HepG2 (cell line): ENCODE measurements at regions not wholly inside any gene's neighbourhood (a gene's known extent, or its start where the extent isn't known, plus 50 kb on each side); places are given as distances from the start of the nearest gene placed in this dataset.

Source experiments
- BHLHE40 ChIP-seq: IDR thresholded peaks from 2 replicates; pipeline ENCODE4 v1.6.1; 2011; ENCODE audit warnings: low read length, improper control_type of control experiment
- DR1 ChIP-seq: sonication (generic); formaldehyde crosslinking; IDR thresholded peaks from 2 replicates; pipeline ENCODE4 v1.8.0; 2021; ENCODE audit warnings: mild to moderate bottlenecking, missing genetic modification reagents, inconsistent platforms
- GABPA ChIP-seq, 2 experiments: IDR thresholded peaks; 2 replicates each; pipeline ENCODE4 v1.6.1; 2011 to 2016; ENCODE audit warnings: low read depth in 2 of 2, low read length in 1 of 2, missing biosample characterization in 1 of 2, missing genetic modification characterization in 1 of 2
- HMGXB4 ChIP-seq, 2 experiments: sonication (generic) in 1 of 2; formaldehyde crosslinking in 1 of 2; IDR thresholded peaks; 2 replicates each; pipeline versions ENCODE4 v1.4.0 to v1.6.1; 2018 to 2020; ENCODE audit warnings: missing genetic modification reagents in 2 of 2, borderline replicate concordance in 1 of 2, low read depth in 1 of 2, mild to moderate bottlenecking in 1 of 2, missing biosample characterization in 1 of 2
- HNF4A ChIP-seq: sonication (generic); formaldehyde crosslinking; IDR thresholded peaks from 2 replicates; pipeline ENCODE4 v1.4.0; 2020; ENCODE audit warnings: missing genetic modification reagents
- JARID2 ChIP-seq: sonication (generic); formaldehyde crosslinking; IDR thresholded peaks from 2 replicates; pipeline ENCODE4 v1.8.1; 2023; ENCODE audit warnings: missing genetic modification reagents, inconsistent platforms; ENCODE audit not compliant: insufficient replicate concordance
- KLF16 ChIP-seq, 2 experiments: sonication (generic) in 1 of 2; formaldehyde crosslinking in 1 of 2; IDR thresholded peaks; 2 replicates each; pipeline versions ENCODE4 v1.6.1 to v1.8.0; 2016 to 2023; ENCODE audit warnings: missing genetic modification reagents in 2 of 2, missing compliant biosample characterization in 1 of 2
- PHB2 ChIP-seq: fragments of 450-650 bp; IDR thresholded peaks from 2 replicates; pipeline ENCODE4 v1.6.1; 2018; ENCODE audit not compliant: partially characterized antibody
- SATB2 ChIP-seq: sonication (generic); formaldehyde crosslinking; IDR thresholded peaks from 2 replicates; pipeline ENCODE4 v1.5.0; 2020; ENCODE audit warnings: missing genetic modification reagents
- STAG1 ChIP-seq: sonication (generic); formaldehyde crosslinking; IDR thresholded peaks from 2 replicates; pipeline ENCODE4 v1.4.0; 2020; ENCODE audit warnings: missing genetic modification reagents
- SYNCRIP ChIP-seq: fragments of 200-400 bp; formaldehyde crosslinking; IDR thresholded peaks from 2 replicates; pipeline ENCODE4 v1.6.1; 2018; ENCODE audit warnings: mild to moderate bottlenecking, low read depth, low read length; ENCODE audit not compliant: insufficient read depth
- TARDBP ChIP-seq: sonication (generic); formaldehyde crosslinking; IDR thresholded peaks from 2 replicates; pipeline ENCODE4 v1.8.0; 2022; ENCODE audit warnings: mild to moderate bottlenecking, missing genetic modification reagents
- ZFP1 ChIP-seq: IDR thresholded peaks from 2 replicates; pipeline ENCODE4 v1.6.1; 2016
- ZNF446 ChIP-seq: sonication (generic); formaldehyde crosslinking; IDR thresholded peaks from 2 replicates; pipeline ENCODE4 v1.5.0; 2020; ENCODE audit warnings: mild to moderate bottlenecking, missing genetic modification reagents
- ZNF496 ChIP-seq: sonication (generic); formaldehyde crosslinking; IDR thresholded peaks from 2 replicates; pipeline ENCODE4 v1.8.1; 2023; ENCODE audit warnings: mild to moderate bottlenecking, moderate library complexity, missing genetic modification reagents; ENCODE audit not compliant: insufficient replicate concordance
- ZNF562 ChIP-seq: sonication (generic); formaldehyde crosslinking; IDR thresholded peaks from 2 replicates; pipeline ENCODE4 v1.8.0; 2022; ENCODE audit warnings: missing genetic modification reagents, borderline replicate concordance
- ZNF674 ChIP-seq: sonication (generic); formaldehyde crosslinking; IDR thresholded peaks from 2 replicates; pipeline ENCODE4 v1.5.0; 2020; ENCODE audit warnings: low read depth, mild to moderate bottlenecking, missing genetic modification reagents
- ZNF75D ChIP-seq: sonication (generic); formaldehyde crosslinking; IDR thresholded peaks from 2 replicates; pipeline ENCODE4 v1.8.1; 2023; ENCODE audit warnings: missing genetic modification reagents, mild to moderate bottlenecking, borderline replicate concordance
- ZNF761 ChIP-seq: sonication (generic); formaldehyde crosslinking; conservative IDR thresholded peaks from 2 replicates; pipeline ENCODE4 v1.4.0; 2020; ENCODE audit warnings: mild to moderate bottlenecking, missing genetic modification reagents
- ZNF850 ChIP-seq: sonication (generic); formaldehyde crosslinking; conservative IDR thresholded peaks from 2 replicates; pipeline ENCODE4 v1.9.0; 2021; ENCODE audit warnings: mild to moderate bottlenecking, missing genetic modification reagents
- TF ChIP-seq, protein P1 (sequence below): sonication (generic); formaldehyde crosslinking; IDR thresholded peaks from 2 replicates; pipeline ENCODE4 v1.5.1; 2020; ENCODE audit warnings: mild to moderate bottlenecking, missing genetic modification reagents, moderate library complexity
- TF ChIP-seq, protein P2 (sequence below): sonication (generic); formaldehyde crosslinking; conservative IDR thresholded peaks from 2 replicates; pipeline ENCODE4 v1.8.0; 2022; ENCODE audit warnings: mild to moderate bottlenecking, moderate library complexity, missing genetic modification reagents

GRCh38 chr2:43127208-43127940 is 99.0 kb downstream of the ZFP36L2 start (continued):
- TF ChIP-seq, protein P1, sequence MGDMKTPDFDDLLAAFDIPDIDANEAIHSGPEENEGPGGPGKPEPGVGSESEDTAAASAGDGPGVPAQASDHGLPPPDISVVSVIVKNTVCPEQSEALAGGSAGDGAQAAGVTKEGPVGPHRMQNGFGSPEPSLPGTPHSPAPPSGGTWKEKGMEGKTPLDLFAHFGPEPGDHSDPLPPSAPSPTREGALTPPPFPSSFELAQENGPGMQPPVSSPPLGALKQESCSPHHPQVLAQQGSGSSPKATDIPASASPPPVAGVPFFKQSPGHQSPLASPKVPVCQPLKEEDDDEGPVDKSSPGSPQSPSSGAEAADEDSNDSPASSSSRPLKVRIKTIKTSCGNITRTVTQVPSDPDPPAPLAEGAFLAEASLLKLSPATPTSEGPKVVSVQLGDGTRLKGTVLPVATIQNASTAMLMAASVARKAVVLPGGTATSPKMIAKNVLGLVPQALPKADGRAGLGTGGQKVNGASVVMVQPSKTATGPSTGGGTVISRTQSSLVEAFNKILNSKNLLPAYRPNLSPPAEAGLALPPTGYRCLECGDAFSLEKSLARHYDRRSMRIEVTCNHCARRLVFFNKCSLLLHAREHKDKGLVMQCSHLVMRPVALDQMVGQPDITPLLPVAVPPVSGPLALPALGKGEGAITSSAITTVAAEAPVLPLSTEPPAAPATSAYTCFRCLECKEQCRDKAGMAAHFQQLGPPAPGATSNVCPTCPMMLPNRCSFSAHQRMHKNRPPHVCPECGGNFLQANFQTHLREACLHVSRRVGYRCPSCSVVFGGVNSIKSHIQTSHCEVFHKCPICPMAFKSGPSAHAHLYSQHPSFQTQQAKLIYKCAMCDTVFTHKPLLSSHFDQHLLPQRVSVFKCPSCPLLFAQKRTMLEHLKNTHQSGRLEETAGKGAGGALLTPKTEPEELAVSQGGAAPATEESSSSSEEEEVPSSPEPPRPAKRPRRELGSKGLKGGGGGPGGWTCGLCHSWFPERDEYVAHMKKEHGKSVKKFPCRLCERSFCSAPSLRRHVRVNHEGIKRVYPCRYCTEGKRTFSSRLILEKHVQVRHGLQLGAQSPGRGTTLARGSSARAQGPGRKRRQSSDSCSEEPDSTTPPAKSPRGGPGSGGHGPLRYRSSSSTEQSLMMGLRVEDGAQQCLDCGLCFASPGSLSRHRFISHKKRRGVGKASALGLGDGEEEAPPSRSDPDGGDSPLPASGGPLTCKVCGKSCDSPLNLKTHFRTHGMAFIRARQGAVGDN (CRISPR knock-in tag), result peak; percentile 84
- TF ChIP-seq ZNF850 (CRISPR knock-in tag) (no peak), HNF4A (peak; percentile 30), SATB2 (CRISPR knock-in tag) (no peak), KLF16 (CRISPR knock-in tag; IDR thresholded peaks at IDR 0.05) (0 out of 4 replicates have a peak, but pooled peaks of 1 of the 2 experiments have one; percentile 26), ZNF446 (CRISPR knock-in tag) (no peak), ZNF562 (CRISPR knock-in tag) (peak; percentile 40; the same call in 1 of the 2 replicates), DR1 (CRISPR knock-in tag) (no peak), STAG1 (CRISPR knock-in tag) (peak; percentile 95), ZNF674 (CRISPR knock-in tag) (no peak), JARID2 (CRISPR knock-in tag) (no peak), SYNCRIP (no peak), PHB2 (no peak), ZNF496 (CRISPR knock-in tag) (no peak), ZNF761 (peak; percentile 68; the same call in 1 of the 2 replicates), TARDBP (CRISPR knock-in tag) (peak; percentile 42; the same call in 1 of the 2 replicates), HMGXB4 (CRISPR knock-in tag; IDR thresholded peaks at IDR 0.05; ENCODE audit: borderline replicate concordance in 1 of 2, low read depth in 1 of 2) (peak in 1 of 2 experiments; percentile 55; a peak in 1 of 4 replicates), GABPA (IDR thresholded peaks at IDR 0.05; ENCODE audit: low read depth, low read length) (no peak), GABPA (CRISPR knock-in tag; IDR thresholded peaks at IDR 0.05; ENCODE audit: low read depth) (no peak), BHLHE40 (peak; percentile 18; the same call in 1 of the 2 replicates), ZNF75D (CRISPR knock-in tag) (no peak), ZFP1 (CRISPR knock-in tag) (no peak; the same call in 1 of the 2 replicates)
- TF ChIP-seq, protein P2, sequence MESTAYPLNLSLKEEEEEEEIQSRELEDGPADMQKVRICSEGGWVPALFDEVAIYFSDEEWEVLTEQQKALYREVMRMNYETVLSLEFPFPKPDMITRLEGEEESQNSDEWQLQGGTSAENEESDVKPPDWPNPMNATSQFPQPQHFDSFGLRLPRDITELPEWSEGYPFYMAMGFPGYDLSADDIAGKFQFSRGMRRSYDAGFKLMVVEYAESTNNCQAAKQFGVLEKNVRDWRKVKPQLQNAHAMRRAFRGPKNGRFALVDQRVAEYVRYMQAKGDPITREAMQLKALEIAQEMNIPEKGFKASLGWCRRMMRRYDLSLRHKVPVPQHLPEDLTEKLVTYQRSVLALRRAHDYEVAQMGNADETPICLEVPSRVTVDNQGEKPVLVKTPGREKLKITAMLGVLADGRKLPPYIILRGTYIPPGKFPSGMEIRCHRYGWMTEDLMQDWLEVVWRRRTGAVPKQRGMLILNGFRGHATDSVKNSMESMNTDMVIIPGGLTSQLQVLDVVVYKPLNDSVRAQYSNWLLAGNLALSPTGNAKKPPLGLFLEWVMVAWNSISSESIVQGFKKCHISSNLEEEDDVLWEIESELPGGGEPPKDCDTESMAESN (CRISPR knock-in tag), result peak; percentile 100
